ENCODE measurements at regions not wholly inside any gene's neighbourhood (a gene's known extent, or its start where the extent isn't known, plus 50 kb on each side); places are given as distances from the start of the nearest gene placed in this dataset.

- Histone ChIP-seq H3K9me3 (replicated peaks; ENCODE audit: control insufficient read depth, insufficient read depth, low read depth, low read length) (no peaks in the 10 kb centered on the region), H3K79me2 (ENCODE audit: control insufficient read depth, insufficient read depth, low read length) (no peaks in the 10 kb centered on the region), H3K36me3 (ENCODE audit: control insufficient read depth, insufficient read depth, low read length) (no peaks in the 10 kb centered on the region), H3K9me1 (ENCODE audit: control insufficient read depth, insufficient read depth, low read length) (no peaks in the 10 kb centered on the region), H3K4me1 (replicated peaks in 1 of 2; ENCODE audit: control insufficient read depth in 2 of 2, insufficient read depth in 2 of 2, low read length in 2 of 2) (no peaks in the 10 kb centered on the region), H3K4me2 (ENCODE audit: insufficient read depth, low read length) (no peak overlapping the region), H3K27me3 (ENCODE audit: control insufficient read depth in 2 of 2, insufficient read depth in 2 of 2, low read length in 2 of 2) (no peaks in the 10 kb centered on the region), H2AFZ (ENCODE audit: low read depth, low read length) (no peak overlapping the region), H3K27ac (ENCODE audit: extremely low read depth, low read depth, low read length) (no peak overlapping the region), H3K4me3 (no peak overlapping the region), H4K20me1 (replicated peaks; ENCODE audit: control insufficient read depth, insufficient read depth, low read length) (no peaks in the 10 kb centered on the region), H3K9ac (ENCODE audit: insufficient read depth in 1 of 2, low read depth in 2 of 2, low read length in 2 of 2) (no peak overlapping the region)
- intact Hi-C loops (cut with micrococcal nuclease), result no loop called here
- CTCF ChIA-PET (ENCODE audit: low intra/inter-chr PET ratio), result no interaction called here
- FAIRE-seq, result no peak
- POLR2A ChIA-PET, result no interaction called here
- no peak for ATAC-seq
- in situ Hi-C loops (cut with MboI), result no loop called here
- no CpG with 5 or more reads among the region's 2 CpGs for WGBS (ENCODE audit: insufficient coverage, low coverage, missing lambda C conversion rate)
- BruUV-seq (replicated peaks), result no TSS peak
- DNase-seq (ENCODE audit: extremely low read depth in 1 of 4, low spot score in 3 of 4), result no peak
- TF ChIP-seq ZBTB11 (CRISPR knock-in tag; IDR thresholded peaks at IDR 0.05) (no peak), REST (IDR thresholded peaks at IDR 0.05; ENCODE audit: borderline replicate concordance) (no peak), REST (CRISPR knock-in tag; IDR thresholded peaks at IDR 0.05; ENCODE audit: low read depth) (no peak), CHD2 (IDR thresholded peaks at IDR 0.05; ENCODE audit: low read depth, low read length) (no peak), RFX5 (IDR thresholded peaks at IDR 0.05; ENCODE audit: low read depth, low read length) (no peak), RUNX1 (IDR thresholded peaks at IDR 0.05; ENCODE audit: low read depth) (no peak), PRPF4 (IDR thresholded peaks at IDR 0.05; ENCODE audit: insufficient read depth, low read depth, low read length, poor library complexity, severe bottlenecking) (no peak), TRIM28 (IDR thresholded peaks at IDR 0.05) (no peak), MEF2D (tag; conservative IDR thresholded peaks at IDR 0.05; ENCODE audit: low read depth) (no peak), RCOR1 (IDR thresholded peaks at IDR 0.05; ENCODE audit: borderline replicate concordance in 1 of 2, low read depth in 2 of 2, low read length in 2 of 2) (no peak), E2F1 (CRISPR knock-in tag; IDR thresholded peaks at IDR 0.05) (no peak)
These were observed 794.3 kb downstream of the LIG4 start for GRCh38 chr13:107421028-107421427.

Measured in K562 (cell line).